Esophagus muscularis mucosa (tissue), 4 donors: ENCODE measurements at regions not wholly inside any gene's neighbourhood (a gene's known extent, or its start where the extent isn't known, plus 50 kb on each side); places are given as distances from the start of the nearest gene placed in this dataset.

Source experiments
- DNase-seq: peaks from one replicate; pipeline ENCODE4 v3.0.0-alpha.2; 2017; ENCODE audit errors: extremely low spot score
- H3K27ac ChIP-seq, 4 donors: fragments of 200-600 bp; sonication (generic); replicated peaks in 1 of 4; 1 replicate in 3 of 4; 2 replicates in 1 of 4; pipeline ENCODE4 v1.5.1; 2016 to 2019; ENCODE audit warnings: mild to moderate bottlenecking in 1 of 4
- H3K27me3 ChIP-seq, 4 donors: fragments of 200-600 bp; sonication (generic); one replicate each; pipeline versions ENCODE4 v1.5.1 to v1.6.0; 2016 to 2019
- H3K36me3 ChIP-seq, 4 donors: fragments of 200-600 bp; sonication (generic); one replicate each; pipeline ENCODE4 v1.5.1; 2016 to 2019
- H3K4me1 ChIP-seq, 4 donors: fragments of 200-600 bp; sonication (generic); one replicate each; pipeline ENCODE4 v1.5.1; 2016 to 2019
- H3K4me3 ChIP-seq, 4 donors: fragments of 200-600 bp; sonication (generic); 1 replicate in 2 of 4; 2 replicates in 2 of 4; pipeline ENCODE4 v1.5.1; 2016 to 2019; ENCODE audit warnings: mild to moderate bottlenecking in 4 of 4, moderate library complexity in 1 of 4
- H3K9me3 ChIP-seq, 4 donors: fragments of 200-600 bp; sonication (generic); 1 replicate in 3 of 4; 2 replicates in 1 of 4; pipeline ENCODE4 v1.5.1; 2016 to 2019
- CTCF ChIP-seq, 3 experiments: fragments of 200-600 bp in 2 of 3; fragments of 450-650 bp in 1 of 3; sonication (generic) in 2 of 3; IDR thresholded peaks; one replicate each; pipeline ENCODE4 v1.5.1; 2017 to 2019; ENCODE audit warnings: antibody characterized with exemption in 3 of 3, mild to moderate bottlenecking in 2 of 3, moderate library complexity in 1 of 3
- EP300 ChIP-seq: sonication (generic); formaldehyde crosslinking; IDR thresholded peaks from one replicate; pipeline ENCODE4 v1.6.1; 2017; ENCODE audit warnings: antibody characterized with exemption
- POLR2A ChIP-seq: fragments of 450-650 bp; IDR thresholded peaks from one replicate; pipeline ENCODE4 v1.6.1; 2017; ENCODE audit warnings: antibody characterized with exemption, moderate library complexity, mild to moderate bottlenecking, low read depth
- POLR2AphosphoS5 ChIP-seq, 2 donors: sonication (generic); formaldehyde crosslinking; IDR thresholded peaks; one replicate each; pipeline ENCODE4 v1.6.1; 2017; ENCODE audit warnings: antibody characterized with exemption in 2 of 2
- WGBS: methylation state at CpG from one replicate; pipeline ENCODE4 v1.1.5; 2018; 5-methylcytosine and 5-hydroxymethylcytosine counted together
- intact Hi-C: fragments of 100-400 bp; cut with DNase I; formaldehyde crosslinking; loops from one replicate; pipeline ENCODE4 v1.15.1; 2023

GRCh38 chr16:85428168-85428898 lies 184.8 kb upstream of the GSE1 start:
- Histone ChIP-seq H3K4me3 (no peak overlapping the region), H3K36me3 (no peaks in the 10 kb centered on the region), H3K4me1 (peaks cover 3 to 18% (median 15%) of the 10 kb centered on the region in 4 donors), H3K27me3 (no peaks in the 10 kb centered on the region), H3K9me3 (no peaks in the 10 kb centered on the region), H3K27ac (no peak overlapping the region)
- 78% methylated on average over 7 of the region's 17 CpGs for WGBS
- no peak for TF ChIP-seq POLR2A
- TF ChIP-seq POLR2AphosphoS5 (IDR thresholded peaks at IDR 0.05), result no peak
- peak; percentile 40 to 52 (median 47) for TF ChIP-seq CTCF (IDR thresholded peaks at IDR 0.05)
- DNase-seq, result no peak
- intact Hi-C loops, result no loop called here

- 87% methylated on average over 12 of the region's 25 CpGs for WGBS
- Histone ChIP-seq H3K36me3 (no peaks in the 10 kb centered on the region), H3K4me3 (no peak overlapping the region), H3K27ac (no peak overlapping the region), H3K27me3 (no peaks in the 10 kb centered on the region), H3K9me3 (no peaks in the 10 kb centered on the region), H3K4me1 (peaks cover 3 to 13% (median 12%) of the 10 kb centered on the region in 4 donors)
- intact Hi-C loops, result no loop called here
- TF ChIP-seq POLR2A, result no peak
- TF ChIP-seq POLR2AphosphoS5 (IDR thresholded peaks at IDR 0.05), result no peak
- no peak for TF ChIP-seq EP300
- TF ChIP-seq CTCF (IDR thresholded peaks at IDR 0.05), result no peak
- no peak for DNase-seq
Measured at GRCh38 chr16:85428899-85429775, 184.0 kb upstream of the GSE1 start.

- intact Hi-C loops, result no loop called here
Measured at GRCh38 chr16:85429776-85430522, 183.2 kb upstream of the GSE1 start.

More at GRCh38 chr16:85429776-85430522, 183.2 kb upstream of the GSE1 start:
- Histone ChIP-seq H3K9me3 (no peaks in the 10 kb centered on the region), H3K4me1 (peaks cover 0 to 5% (median 3%) of the 10 kb centered on the region in 4 donors), H3K27me3 (no peaks in the 10 kb centered on the region), H3K27ac (no peak overlapping the region), H3K36me3 (no peaks in the 10 kb centered on the region), H3K4me3 (no peak overlapping the region)
- DNase-seq, result no peak
- TF ChIP-seq CTCF (IDR thresholded peaks at IDR 0.05), result no peak
- TF ChIP-seq POLR2AphosphoS5 (IDR thresholded peaks at IDR 0.05), result no peak
- no peak for TF ChIP-seq POLR2A
- no peak for TF ChIP-seq EP300
- 80% methylated on average over 17 of the region's 18 CpGs for WGBS
